Caco-2 (cell line): ENCODE measurements at regions not wholly inside any gene's neighbourhood (a gene's known extent, or its start where the extent isn't known, plus 50 kb on each side); places are given as distances from the start of the nearest gene placed in this dataset.

Experiments used
- BruUV-seq: library from RNA; stranded (reverse); fragments of 400-500 nt; replicated peaks from 2 replicates; lab custom pipeline; 2021; lab: Mats Ljungman, UMichigan
- CTCF ChIA-PET: fragments of 300-600 bp; sonication (Branson Sonifier 250); formaldehyde crosslinking; loops from one replicate; lab custom pipeline; 2022; ENCODE audit warnings: antibody characterized with exemption; lab: Charles Lee
- POLR2A ChIA-PET: fragments of 300-600 bp; sonication (Branson Sonifier 250); formaldehyde crosslinking; loops from one replicate; lab custom pipeline; 2022; ENCODE audit warnings: antibody characterized with exemption; lab: Charles Lee
- DNase-seq, 2 experiments: peaks; one replicate each; pipeline versions ENCODE4 v3.0.0 to v3.0.0-alpha.2; 2020 to 2022
- H3K27me3 ChIP-seq: replicated peaks from 2 replicates; pipeline ENCODE4 v1.6.0; 2011; ENCODE audit warnings: low read length; ENCODE audit not compliant: control insufficient read depth, insufficient read depth
- H3K36me3 ChIP-seq: 2 replicates; pipeline ENCODE4 v1.5.1; 2011; ENCODE audit warnings: low read length; ENCODE audit not compliant: control insufficient read depth, insufficient read depth
- H3K4me1 ChIP-seq: fragments of 250-450 bp; sonication (Bioruptor Pico); 2 replicates; pipeline ENCODE4 v1.5.1; 2020; ENCODE audit warnings: mild to moderate bottlenecking
- H3K4me3 ChIP-seq: 2 replicates; pipeline ENCODE4 v1.5.1; 2011; ENCODE audit warnings: low read depth, mild to moderate bottlenecking, control low read depth, low read length
- H3K9me3 ChIP-seq: fragments of 250-450 bp; sonication (Bioruptor Pico); 2 replicates; pipeline ENCODE4 v1.5.1; 2020; ENCODE audit warnings: mild to moderate bottlenecking, moderate library complexity
- H3K27ac Mint-ChIP-seq: one replicate; pipeline ENCODE4 v1.8.0; 2022; ENCODE audit warnings: mixed read lengths; ENCODE audit not compliant: unreplicated experiment
- H3K27me3 Mint-ChIP-seq: one replicate; pipeline ENCODE4 v1.8.0; 2022; ENCODE audit warnings: mixed read lengths; ENCODE audit not compliant: insufficient read depth, unreplicated experiment
- H3K36me3 Mint-ChIP-seq: one replicate; pipeline ENCODE4 v1.8.0; 2022; ENCODE audit warnings: mild to moderate bottlenecking, mixed read lengths; ENCODE audit not compliant: insufficient read depth, unreplicated experiment
- H3K4me1 Mint-ChIP-seq: one replicate; pipeline ENCODE4 v1.8.0; 2022; ENCODE audit warnings: low read depth, mixed read lengths; ENCODE audit not compliant: unreplicated experiment
- H3K4me3 Mint-ChIP-seq: one replicate; pipeline ENCODE4 v1.8.0; 2022; ENCODE audit warnings: mild to moderate bottlenecking, moderate library complexity, mixed read lengths; ENCODE audit not compliant: unreplicated experiment
- H3K9me3 Mint-ChIP-seq: one replicate; pipeline ENCODE4 v1.8.0; 2022; ENCODE audit warnings: mixed read lengths; ENCODE audit not compliant: unreplicated experiment
- intact Hi-C: fragments of 100-400 bp; cut with micrococcal nuclease; formaldehyde crosslinking; loops from one replicate; pipeline ENCODE4 v1.10.0; 2022; ENCODE audit not compliant: unreplicated experiment
- TF ChIP-seq, protein P1 (sequence below), 2 experiments: fragments of 200-600 bp in 1 of 2; IDR thresholded peaks; 1 replicate in 1 of 2; 2 replicates in 1 of 2; pipeline versions ENCODE4 v1.5.1 to v1.8.0; 2011 to 2022; ENCODE audit warnings: antibody characterized with exemption in 1 of 2, control low read depth in 1 of 2, inconsistent platforms in 1 of 2, low read depth in 1 of 2, low read length in 1 of 2, mild to moderate bottlenecking in 1 of 2, moderate library complexity in 1 of 2; ENCODE audit not compliant: insufficient read depth in 1 of 2, severe bottlenecking in 1 of 2, unreplicated experiment in 1 of 2

DNA sequence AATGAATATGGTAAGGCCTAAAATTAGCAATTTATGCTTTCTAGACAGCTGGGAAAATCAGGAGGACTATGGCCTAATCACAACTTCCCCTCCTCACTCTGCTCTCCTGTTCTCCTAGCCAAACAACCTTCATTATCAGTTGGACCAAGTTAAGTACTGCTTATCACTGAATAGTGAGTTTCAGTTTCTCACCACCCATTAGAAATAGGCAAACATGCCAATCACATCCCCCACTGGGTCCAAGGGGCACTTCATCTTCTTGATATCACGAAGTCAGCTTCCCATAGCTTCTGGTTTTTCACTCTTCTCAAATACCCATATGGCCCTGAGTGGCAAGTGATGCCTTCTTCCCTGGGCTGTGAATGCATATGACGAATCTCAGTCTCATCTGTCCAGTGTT, 689.6 kb downstream of the SLITRK5 start:
- no peak overlapping the region for H3K27ac Mint-ChIP-seq
- H3K4me3 ChIP-seq, result no peak overlapping the region
- no peaks in the 10 kb centered on the region for H3K4me1 ChIP-seq
- H3K27me3 Mint-ChIP-seq, result no peaks in the 10 kb centered on the region
- H3K4me3 Mint-ChIP-seq, result no peak overlapping the region
- H3K9me3 Mint-ChIP-seq, result no peaks in the 10 kb centered on the region
- BruUV-seq, result no TSS peak
- intact Hi-C loops, result no loop called here
- H3K36me3 ChIP-seq, result no peaks in the 10 kb centered on the region
- H3K9me3 ChIP-seq, result no peaks in the 10 kb centered on the region
- no peaks in the 10 kb centered on the region for H3K36me3 Mint-ChIP-seq
- H3K27me3 ChIP-seq, result no peaks in the 10 kb centered on the region
- DNase-seq, result no peak
- TF ChIP-seq, protein P1, sequence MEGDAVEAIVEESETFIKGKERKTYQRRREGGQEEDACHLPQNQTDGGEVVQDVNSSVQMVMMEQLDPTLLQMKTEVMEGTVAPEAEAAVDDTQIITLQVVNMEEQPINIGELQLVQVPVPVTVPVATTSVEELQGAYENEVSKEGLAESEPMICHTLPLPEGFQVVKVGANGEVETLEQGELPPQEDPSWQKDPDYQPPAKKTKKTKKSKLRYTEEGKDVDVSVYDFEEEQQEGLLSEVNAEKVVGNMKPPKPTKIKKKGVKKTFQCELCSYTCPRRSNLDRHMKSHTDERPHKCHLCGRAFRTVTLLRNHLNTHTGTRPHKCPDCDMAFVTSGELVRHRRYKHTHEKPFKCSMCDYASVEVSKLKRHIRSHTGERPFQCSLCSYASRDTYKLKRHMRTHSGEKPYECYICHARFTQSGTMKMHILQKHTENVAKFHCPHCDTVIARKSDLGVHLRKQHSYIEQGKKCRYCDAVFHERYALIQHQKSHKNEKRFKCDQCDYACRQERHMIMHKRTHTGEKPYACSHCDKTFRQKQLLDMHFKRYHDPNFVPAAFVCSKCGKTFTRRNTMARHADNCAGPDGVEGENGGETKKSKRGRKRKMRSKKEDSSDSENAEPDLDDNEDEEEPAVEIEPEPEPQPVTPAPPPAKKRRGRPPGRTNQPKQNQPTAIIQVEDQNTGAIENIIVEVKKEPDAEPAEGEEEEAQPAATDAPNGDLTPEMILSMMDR (IDR thresholded peaks at IDR 0.05; ENCODE audit: insufficient read depth in 1 of 2, low read depth in 1 of 2, low read length in 1 of 2, severe bottlenecking in 1 of 2, unreplicated experiment in 1 of 2), result no peak
- ChIA-PET POLR2A (no interaction called here), CTCF (no interaction called here)
- H3K4me1 Mint-ChIP-seq, result no peaks in the 10 kb centered on the region

DNA sequence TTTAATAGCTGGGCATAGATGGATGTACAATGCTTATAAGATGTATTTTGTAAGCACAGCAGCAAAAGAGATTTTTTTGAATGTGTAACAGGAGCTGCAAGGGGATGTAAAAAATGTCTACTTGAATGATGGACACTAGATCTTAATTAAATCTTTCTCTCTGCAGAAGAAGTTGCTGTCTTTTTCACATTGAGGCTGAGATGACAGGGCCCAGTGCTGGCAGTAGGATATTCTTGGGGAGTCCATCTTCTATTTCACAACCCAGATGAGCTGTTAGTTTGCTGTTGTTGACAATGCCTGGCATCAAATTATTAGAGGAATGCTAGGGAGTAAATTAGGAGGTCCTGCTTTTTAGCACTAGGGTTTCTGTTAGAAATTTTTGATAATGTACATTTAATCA, 698.7 kb downstream of the SLITRK5 start:
- no peaks in the 10 kb centered on the region for H3K4me1 Mint-ChIP-seq
- intact Hi-C loops, result no loop called here
- H3K36me3 Mint-ChIP-seq, result no peaks in the 10 kb centered on the region
- no peaks in the 10 kb centered on the region for H3K27me3 Mint-ChIP-seq
- Histone ChIP-seq H3K4me3 (no peak overlapping the region), H3K9me3 (peaks cover 4% of the 10 kb centered on the region), H3K27me3 (no peaks in the 10 kb centered on the region), H3K36me3 (no peaks in the 10 kb centered on the region), H3K4me1 (no peaks in the 10 kb centered on the region)
- POLR2A ChIA-PET, result no interaction called here
- H3K27ac Mint-ChIP-seq, result no peak overlapping the region
- no peak for DNase-seq
- H3K9me3 Mint-ChIP-seq, result no peaks in the 10 kb centered on the region
- TF ChIP-seq, protein P1 (IDR thresholded peaks at IDR 0.05; ENCODE audit: insufficient read depth in 1 of 2, low read depth in 1 of 2, low read length in 1 of 2, severe bottlenecking in 1 of 2, unreplicated experiment in 1 of 2), result no peak
- BruUV-seq, result no TSS peak
- no peak overlapping the region for H3K4me3 Mint-ChIP-seq
- CTCF ChIA-PET, result no interaction called here

DNA sequence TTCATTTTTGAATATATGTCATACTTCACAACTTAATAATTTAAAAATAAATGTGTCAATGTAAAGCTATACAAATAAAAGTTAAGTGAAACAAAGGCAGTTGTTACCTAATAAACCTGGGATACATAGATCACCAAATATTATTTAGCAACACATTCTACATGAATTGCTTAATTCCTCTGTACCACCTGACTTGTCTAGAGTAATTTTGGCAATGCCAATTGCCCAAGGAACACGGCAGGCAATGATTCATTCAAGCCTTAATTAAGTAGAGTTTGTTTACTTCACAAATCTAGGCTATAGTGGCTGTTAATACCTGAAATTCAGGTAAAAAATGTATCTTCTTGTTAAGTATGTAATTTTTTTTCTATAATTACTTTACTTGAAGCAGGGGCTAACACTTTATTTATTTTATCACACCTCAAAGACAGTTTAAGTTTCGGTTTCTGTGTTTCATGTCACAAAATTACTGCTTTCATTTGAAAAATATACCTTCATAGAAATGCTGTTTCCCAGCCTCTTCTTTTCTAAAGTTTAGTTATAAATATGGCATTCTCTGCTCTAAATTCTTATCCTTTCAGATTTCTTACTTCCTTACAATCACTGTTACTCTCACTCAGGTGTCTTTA, 705.7 kb downstream of the SLITRK5 start:
- Mint-ChIP-seq H3K9me3 (no peaks in the 10 kb centered on the region), H3K27me3 (no peaks in the 10 kb centered on the region), H3K36me3 (no peaks in the 10 kb centered on the region), H3K4me1 (no peaks in the 10 kb centered on the region), H3K27ac (no peak overlapping the region), H3K4me3 (no peak overlapping the region)
- BruUV-seq, result no TSS peak
- ChIA-PET CTCF (no interaction called here), POLR2A (no interaction called here)
- intact Hi-C loops, result no loop called here
- Histone ChIP-seq H3K9me3 (peaks cover 4% of the 10 kb centered on the region), H3K27me3 (no peaks in the 10 kb centered on the region), H3K4me3 (no peak overlapping the region), H3K36me3 (no peaks in the 10 kb centered on the region), H3K4me1 (no peaks in the 10 kb centered on the region)
- no peak for DNase-seq
- TF ChIP-seq, protein P1 (IDR thresholded peaks at IDR 0.05; ENCODE audit: insufficient read depth in 1 of 2, low read depth in 1 of 2, low read length in 1 of 2, severe bottlenecking in 1 of 2, unreplicated experiment in 1 of 2), result no peak
